Body of pancreas (tissue), 4 donors: ENCODE measurements at regions not wholly inside any gene's neighbourhood (a gene's known extent, or its start where the extent isn't known, plus 50 kb on each side); places are given as distances from the start of the nearest gene placed in this dataset.

Experiments
- ATAC-seq: fragments of 150-250 bp; one replicate; pipeline ENCODE4 v1.9.1; 2016
- DNase-seq, 4 donors: peaks; one replicate each; pipeline ENCODE4 v3.0.0-alpha.2; 2019
- H3K27ac ChIP-seq, 4 donors: fragments of 200-600 bp; sonication (generic); 1 replicate in 3 of 4; 2 replicates in 1 of 4; pipeline versions ENCODE4 v1.5.1 to v1.6.1; 2016 to 2019; ENCODE audit warnings: mild to moderate bottlenecking in 1 of 4, mixed read lengths in 1 of 4, moderate library complexity in 1 of 4
- H3K27me3 ChIP-seq, 2 donors: fragments of 200-600 bp; sonication (generic); one replicate each; pipeline ENCODE4 v1.6.0; 2016; ENCODE audit warnings: mild to moderate bottlenecking in 1 of 2
- H3K36me3 ChIP-seq, 2 donors: fragments of 200-600 bp; sonication (generic); replicated peaks in 1 of 2; 2 replicates each; pipeline ENCODE4 v1.5.1; 2016; ENCODE audit warnings: low read depth in 2 of 2; ENCODE audit not compliant: insufficient read depth in 1 of 2
- H3K4me1 ChIP-seq: fragments of 200-600 bp; sonication (generic); one replicate; pipeline ENCODE4 v1.6.0; 2016
- H3K4me3 ChIP-seq, 2 donors: fragments of 200-600 bp; sonication (generic); 1 replicate in 1 of 2; 2 replicates in 1 of 2; pipeline ENCODE4 v1.5.1; 2016 to 2019
- H3K9me3 ChIP-seq, 3 donors: fragments of 200-600 bp; sonication (generic); 1 replicate in 2 of 3; 2 replicates in 1 of 3; pipeline ENCODE4 v1.5.1; 2016
- POLR2A ChIP-seq, 3 donors: fragments of 450-650 bp; IDR thresholded peaks; one replicate each; pipeline ENCODE4 v1.6.1; 2016; ENCODE audit warnings: antibody characterized with exemption in 3 of 3, mild to moderate bottlenecking in 2 of 3
- WGBS, 2 donors: methylation state at CpG; one replicate each; pipeline ENCODE4 v1.1.5; 2017; 5-methylcytosine and 5-hydroxymethylcytosine counted together
- intact Hi-C: fragments of 100-400 bp; cut with DNase I; formaldehyde crosslinking; loops from one replicate; pipeline ENCODE4 v1.15.1; 2023
- TF ChIP-seq, protein P1 (sequence below), 7 experiments: fragments of 450-650 bp in 4 of 7; fragments of 200-600 bp in 3 of 7; sonication (generic) in 3 of 7; IDR thresholded peaks; one replicate each; pipeline ENCODE4 v1.5.1; 2016 to 2019; ENCODE audit warnings: antibody characterized with exemption in 7 of 7

DNA sequence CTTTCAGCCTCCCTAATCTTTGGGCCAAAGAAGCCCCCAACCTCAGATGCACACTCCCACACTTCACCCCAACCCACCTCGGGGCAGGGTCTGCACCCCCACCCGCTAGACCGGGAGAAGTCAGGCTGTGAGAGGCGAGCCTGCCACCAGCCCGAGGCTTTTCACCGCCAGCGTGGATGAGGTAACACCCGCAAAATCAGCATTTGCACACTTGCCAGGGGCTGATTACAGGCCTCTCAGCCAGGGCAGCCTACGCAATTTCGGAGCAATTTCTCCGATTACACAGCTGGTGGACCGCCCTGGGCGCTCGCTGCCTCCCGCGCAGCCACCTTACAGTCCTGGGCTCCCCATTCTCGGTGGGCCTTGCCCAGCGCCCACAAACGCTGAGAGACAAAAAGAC lies 68.5 kb downstream of the FOXD1 start:
- intact Hi-C loops = no loop called here
- no peak overlapping the region for H3K27ac ChIP-seq
- no peak for TF ChIP-seq POLR2A (IDR thresholded peaks at IDR 0.05)
- TF ChIP-seq, protein P1, sequence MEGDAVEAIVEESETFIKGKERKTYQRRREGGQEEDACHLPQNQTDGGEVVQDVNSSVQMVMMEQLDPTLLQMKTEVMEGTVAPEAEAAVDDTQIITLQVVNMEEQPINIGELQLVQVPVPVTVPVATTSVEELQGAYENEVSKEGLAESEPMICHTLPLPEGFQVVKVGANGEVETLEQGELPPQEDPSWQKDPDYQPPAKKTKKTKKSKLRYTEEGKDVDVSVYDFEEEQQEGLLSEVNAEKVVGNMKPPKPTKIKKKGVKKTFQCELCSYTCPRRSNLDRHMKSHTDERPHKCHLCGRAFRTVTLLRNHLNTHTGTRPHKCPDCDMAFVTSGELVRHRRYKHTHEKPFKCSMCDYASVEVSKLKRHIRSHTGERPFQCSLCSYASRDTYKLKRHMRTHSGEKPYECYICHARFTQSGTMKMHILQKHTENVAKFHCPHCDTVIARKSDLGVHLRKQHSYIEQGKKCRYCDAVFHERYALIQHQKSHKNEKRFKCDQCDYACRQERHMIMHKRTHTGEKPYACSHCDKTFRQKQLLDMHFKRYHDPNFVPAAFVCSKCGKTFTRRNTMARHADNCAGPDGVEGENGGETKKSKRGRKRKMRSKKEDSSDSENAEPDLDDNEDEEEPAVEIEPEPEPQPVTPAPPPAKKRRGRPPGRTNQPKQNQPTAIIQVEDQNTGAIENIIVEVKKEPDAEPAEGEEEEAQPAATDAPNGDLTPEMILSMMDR (IDR thresholded peaks at IDR 0.05) = no peak
- no peak overlapping the region for H3K4me3 ChIP-seq
- peaks cover 0 to 4% (median 0%) of the 10 kb centered on the region in 3 donors for H3K9me3 ChIP-seq
- H3K27me3 ChIP-seq = peaks cover 0 to 20% of the 10 kb centered on the region in 2 donors
- no peaks in the 10 kb centered on the region for H3K36me3 ChIP-seq
- ATAC-seq = no peak
- no peak for DNase-seq
- peaks cover 13% of the 10 kb centered on the region for H3K4me1 ChIP-seq
- WGBS, 2 donors = 54 to 66% methylated on average over 15 to 19 of the region's 19 CpGs

DNA sequence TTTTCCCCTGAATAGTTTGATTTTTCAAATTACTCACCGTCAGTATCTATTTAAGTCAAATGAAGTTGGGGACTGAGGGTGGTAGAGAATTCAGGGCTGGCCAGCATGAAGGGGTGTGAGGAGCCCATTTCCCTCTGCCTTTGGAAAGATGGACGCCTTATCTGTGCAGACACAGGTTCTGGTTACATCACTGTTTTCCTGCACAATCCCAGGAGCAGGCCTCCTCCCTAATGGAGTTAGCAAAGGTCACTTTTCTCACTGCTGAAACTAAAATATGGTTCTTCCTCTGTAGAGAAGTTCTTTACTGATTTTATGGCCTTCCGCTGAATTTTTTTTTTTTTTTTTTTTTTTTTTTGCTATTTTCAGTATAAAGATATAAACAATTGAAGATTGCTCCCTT lies 69.1 kb downstream of the FOXD1 start:
- Histone ChIP-seq H3K4me1 (peaks cover 13% of the 10 kb centered on the region), H3K4me3 (no peak overlapping the region), H3K27ac (no peak overlapping the region), H3K9me3 (peaks cover 0 to 4% (median 0%) of the 10 kb centered on the region in 3 donors), H3K27me3 (peaks cover 0 to 20% of the 10 kb centered on the region in 2 donors), H3K36me3 (no peaks in the 10 kb centered on the region)
- TF ChIP-seq, protein P1 (IDR thresholded peaks at IDR 0.05) = no peak
- TF ChIP-seq POLR2A (IDR thresholded peaks at IDR 0.05) = no peak
- ATAC-seq = no peak
- intact Hi-C loops = no loop called here
- DNase-seq = no peak
- 73 to 75% methylated on average over 3 of the region's 3 CpGs for WGBS, 2 donors

DNA sequence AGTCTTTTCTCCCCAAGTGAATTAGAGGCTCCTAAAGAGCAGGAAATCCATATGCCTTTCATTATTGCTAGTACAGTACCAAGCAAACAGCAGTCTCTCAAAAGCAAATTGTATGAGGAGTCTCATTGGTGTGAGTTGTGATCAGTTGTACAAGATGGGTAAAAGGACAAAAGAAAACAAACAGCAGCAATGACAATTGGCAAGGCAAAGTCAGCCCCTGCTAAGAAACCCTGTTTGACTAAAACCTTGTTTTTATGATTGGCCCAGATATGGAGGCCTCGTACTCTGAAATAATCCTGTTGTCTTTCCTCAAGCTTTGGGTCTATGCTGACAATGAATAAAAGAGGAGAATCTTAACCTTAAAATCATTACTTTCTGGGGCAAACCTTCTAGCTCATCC lies 69.8 kb downstream of the FOXD1 start:
- intact Hi-C loops = no loop called here
- peaks cover 0 to 20% of the 10 kb centered on the region in 2 donors for H3K27me3 ChIP-seq
- TF ChIP-seq, protein P1 (IDR thresholded peaks at IDR 0.05) = no peak
- no peak for TF ChIP-seq POLR2A (IDR thresholded peaks at IDR 0.05)
- DNase-seq (no peak), ATAC-seq (no peak)
- H3K27ac ChIP-seq = no peak overlapping the region
- peaks cover 0 to 4% (median 0%) of the 10 kb centered on the region in 3 donors for H3K9me3 ChIP-seq
- no peak overlapping the region for H3K4me3 ChIP-seq
- peaks cover 13% of the 10 kb centered on the region for H3K4me1 ChIP-seq
- 96% methylated on average over 1 of the region's 1 CpG for WGBS, 2 donors
- no peaks in the 10 kb centered on the region for H3K36me3 ChIP-seq

DNA sequence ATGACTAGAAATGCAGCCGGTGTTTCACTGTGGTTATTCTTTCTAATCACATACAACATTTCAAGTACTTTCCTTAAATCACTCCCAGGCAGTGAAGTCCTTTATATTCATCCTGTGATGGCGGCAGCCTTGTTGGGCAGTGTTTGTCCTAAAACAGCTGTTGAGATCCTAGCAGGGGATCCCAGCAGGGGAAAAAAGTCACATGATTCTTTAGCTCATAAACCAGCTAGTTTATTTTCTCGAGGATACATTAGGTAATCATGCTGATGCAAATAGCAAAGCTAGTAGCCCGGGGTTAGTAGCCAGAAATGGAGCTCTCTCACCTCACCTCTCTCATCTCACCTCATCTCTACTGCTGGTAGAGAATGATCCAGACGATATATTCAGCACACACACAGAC lies 70.5 kb downstream of the FOXD1 start:
- ATAC-seq (no peak), DNase-seq (no peak)
- intact Hi-C loops = no loop called here
- peaks cover 0 to 20% of the 10 kb centered on the region in 2 donors for H3K27me3 ChIP-seq
- H3K36me3 ChIP-seq = no peaks in the 10 kb centered on the region
- H3K9me3 ChIP-seq = peaks cover 0 to 4% (median 0%) of the 10 kb centered on the region in 3 donors
- H3K4me1 ChIP-seq = peaks cover 13% of the 10 kb centered on the region
- no peak overlapping the region for H3K4me3 ChIP-seq
- no peak overlapping the region for H3K27ac ChIP-seq
- 52 to 62% methylated on average over 5 of the region's 5 CpGs for WGBS, 2 donors
- TF ChIP-seq, protein P1 (IDR thresholded peaks at IDR 0.05) = no peak

DNA sequence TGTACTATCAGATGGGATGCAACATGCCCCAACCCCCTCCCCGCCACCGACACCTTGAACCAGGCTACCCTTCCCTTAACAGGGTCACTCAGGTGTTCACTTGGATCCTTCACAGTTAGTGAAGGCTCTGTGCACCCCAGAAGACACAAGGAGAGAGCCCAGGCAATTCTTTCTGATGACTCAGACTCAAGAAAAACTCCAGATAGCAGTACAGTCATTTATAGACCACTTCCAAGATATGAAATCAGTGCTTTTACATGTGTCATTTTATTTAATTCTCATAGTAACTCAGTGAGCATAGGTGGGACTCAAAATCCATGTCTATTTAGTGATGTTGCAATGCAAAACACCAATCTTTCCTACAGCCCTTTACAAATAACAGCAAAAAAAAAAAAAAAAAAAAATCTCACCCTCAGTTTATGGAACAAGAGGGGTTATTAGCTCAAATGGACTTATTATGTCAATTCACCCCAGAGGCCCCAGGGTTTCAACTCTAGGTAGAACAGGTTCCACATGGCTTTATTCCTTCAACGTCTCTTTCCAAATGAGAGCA lies 71.9 kb downstream of the FOXD1 start:
- Histone ChIP-seq H3K27me3 (peaks cover 0 to 17% of the 10 kb centered on the region in 2 donors), H3K4me1 (peaks cover 6% of the 10 kb centered on the region), H3K9me3 (peaks cover 0 to 4% (median 0%) of the 10 kb centered on the region in 3 donors), H3K36me3 (no peaks in the 10 kb centered on the region), H3K27ac (no peak overlapping the region), H3K4me3 (no peak overlapping the region)
- TF ChIP-seq, protein P1 (IDR thresholded peaks at IDR 0.05) = no peak
- no peak for TF ChIP-seq POLR2A (IDR thresholded peaks at IDR 0.05)
- intact Hi-C loops = no loop called here
- WGBS, 2 donors = 69 to 72% methylated on average over 3 of the region's 3 CpGs
- ATAC-seq (no peak), DNase-seq (no peak)
